NCI-H2107 treated with DMSO at 0.1 percent for 48 hours (cell line): ENCODE measurements at regions not wholly inside any gene's neighbourhood (a gene's known extent, or its start where the extent isn't known, plus 50 kb on each side); places are given as distances from the start of the nearest gene placed in this dataset.

Experiments
- DNase-seq: peaks from one replicate; lab custom pipeline; 2025; ENCODE audit not compliant: unreplicated experiment; lab: John Stamatoyannopoulos, UW

DNA sequence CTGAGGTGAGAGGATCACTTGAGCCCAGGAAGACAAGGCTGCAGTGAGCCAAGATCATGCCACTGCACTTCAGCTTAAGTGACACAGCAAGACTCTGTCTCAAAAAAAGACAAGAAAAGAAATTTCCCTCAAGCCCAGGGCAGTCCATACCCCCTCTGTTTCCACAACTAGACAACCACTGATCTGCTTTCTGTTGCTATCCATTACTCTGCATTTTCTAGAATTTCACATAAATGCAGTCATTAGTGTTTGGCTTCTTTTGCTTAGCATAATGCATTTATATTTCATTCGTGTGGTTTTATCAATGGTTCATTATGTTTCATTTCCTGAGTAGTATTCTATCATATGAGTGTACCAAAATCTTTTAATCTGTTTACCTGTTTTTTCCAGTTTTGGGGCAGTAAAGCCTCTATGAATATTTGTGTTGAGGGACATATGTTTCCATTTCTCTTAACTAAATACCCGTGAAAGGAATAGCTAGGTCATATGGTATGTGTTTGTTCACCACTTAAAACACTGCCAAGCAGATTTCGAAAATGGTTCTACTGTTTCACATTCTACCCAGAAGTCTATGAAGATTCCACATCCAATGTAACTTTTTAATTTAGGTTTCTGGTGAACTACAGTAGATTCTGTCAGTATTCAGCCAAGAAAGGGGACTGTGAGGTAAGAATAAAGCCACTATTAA is 271.8 kb downstream of the ZNF608 start:
- DNase-seq = no peak

DNA sequence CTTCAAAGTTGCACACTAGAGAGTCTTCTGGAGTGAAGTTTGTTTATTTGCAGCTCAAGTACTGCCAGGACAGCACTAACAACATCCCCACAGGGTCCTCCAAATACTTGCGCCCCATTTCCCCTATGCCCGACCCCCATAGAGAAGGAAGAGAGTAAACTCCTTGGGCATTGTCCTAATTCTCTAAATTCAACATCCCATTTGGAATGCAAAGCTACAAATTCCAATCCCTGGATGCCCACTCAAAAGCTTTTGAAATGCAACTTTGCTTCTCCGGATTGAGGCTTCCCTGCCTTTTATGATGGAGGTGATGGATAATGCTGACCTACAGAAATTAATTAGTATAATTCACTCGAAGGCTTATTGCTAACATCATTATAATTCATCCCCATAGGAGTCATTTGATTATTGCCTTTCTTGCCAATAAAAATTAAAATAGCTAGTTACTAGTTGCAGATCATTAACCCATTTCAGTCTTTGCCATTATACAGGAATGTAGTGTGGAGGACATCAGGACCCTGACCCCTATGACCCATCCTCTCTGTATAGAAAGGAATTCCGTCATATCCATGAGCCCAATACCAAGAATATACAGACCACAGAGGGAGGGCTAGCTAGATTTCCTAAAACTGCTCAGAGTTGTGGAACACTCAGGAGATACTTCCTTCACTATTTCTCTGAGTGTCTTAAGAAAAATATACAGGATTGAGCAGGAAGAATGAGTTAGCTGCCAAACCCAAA is 277.6 kb downstream of the ZNF608 start:
- no peak for DNase-seq

DNA sequence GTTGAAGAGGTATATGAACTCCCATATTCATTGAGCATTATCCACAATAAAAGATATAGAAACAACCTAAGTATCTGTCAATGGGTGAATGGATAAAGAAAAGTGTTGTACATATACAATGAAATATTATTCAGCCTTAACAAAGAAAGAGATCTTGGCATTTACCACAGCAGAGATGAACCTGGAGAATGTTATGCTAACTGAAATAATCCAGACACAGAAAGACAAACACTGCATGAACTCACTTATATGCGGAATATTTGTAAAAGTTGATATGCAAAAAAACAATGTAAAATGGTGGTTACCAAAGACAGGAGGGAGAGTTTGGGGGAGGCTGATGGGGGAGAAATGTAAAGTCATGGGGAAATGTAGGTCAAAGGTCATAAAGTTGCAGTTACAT is 278.7 kb downstream of the ZNF608 start:
- DNase-seq = no peak

DNA sequence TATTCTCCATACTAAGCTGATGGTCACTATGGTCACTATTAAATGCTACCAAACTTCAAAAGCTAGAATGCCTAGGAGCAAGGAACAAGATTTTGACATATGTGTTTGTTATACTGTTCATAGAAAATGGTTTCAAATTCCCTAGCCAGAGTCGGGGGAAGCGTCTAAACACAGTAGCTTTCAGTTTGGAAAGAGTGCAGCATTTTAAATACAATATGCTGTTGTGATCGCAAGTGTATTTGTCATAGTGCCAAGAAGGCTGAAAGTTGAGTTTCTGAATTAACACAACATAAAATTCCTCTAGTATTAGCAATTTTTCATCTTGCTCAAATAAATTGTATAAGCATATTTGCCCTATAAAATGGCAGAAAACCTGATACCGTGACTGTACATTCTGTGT is 280.4 kb downstream of the ZNF608 start:
- no peak for DNase-seq

DNA sequence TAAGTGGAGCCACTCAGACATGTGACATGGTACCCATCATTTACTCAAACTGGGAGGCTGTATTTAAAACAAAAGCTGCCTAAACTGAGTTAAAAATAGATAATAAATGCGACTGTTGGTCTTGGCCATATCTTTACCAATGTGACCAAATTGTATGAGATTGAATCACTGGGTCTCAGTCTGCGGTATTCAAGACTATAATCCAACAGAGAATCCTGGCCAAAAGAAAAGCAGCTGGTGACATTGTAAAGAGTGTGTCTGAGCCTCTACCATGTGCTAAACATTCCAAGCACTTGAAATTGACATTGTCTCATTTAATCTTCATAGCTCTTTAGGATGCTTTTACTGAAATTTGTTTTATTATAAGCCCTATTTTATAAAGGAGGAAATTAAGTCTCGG is 282.6 kb downstream of the ZNF608 start:
- no peak for DNase-seq

DNA sequence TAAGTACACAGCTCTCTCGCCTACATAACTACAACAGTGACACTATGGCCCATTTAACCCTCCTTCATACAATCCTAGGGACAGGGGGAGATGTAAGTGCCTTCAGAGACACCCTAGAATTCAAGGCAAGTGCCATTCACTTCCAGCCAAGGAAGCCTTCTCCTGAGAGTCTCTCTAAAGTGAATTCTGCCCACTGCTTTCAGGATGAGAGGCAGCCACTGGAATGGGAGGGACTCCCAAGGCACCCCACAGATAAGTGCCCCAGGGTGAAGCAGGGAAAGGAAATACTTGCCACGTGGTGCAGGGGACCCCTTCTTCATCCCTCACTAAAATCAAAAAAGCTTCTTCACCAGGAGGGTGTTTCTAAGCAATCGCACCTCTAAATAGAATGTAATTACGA is 283.7 kb downstream of the ZNF608 start:
- DNase-seq = no peak

DNA sequence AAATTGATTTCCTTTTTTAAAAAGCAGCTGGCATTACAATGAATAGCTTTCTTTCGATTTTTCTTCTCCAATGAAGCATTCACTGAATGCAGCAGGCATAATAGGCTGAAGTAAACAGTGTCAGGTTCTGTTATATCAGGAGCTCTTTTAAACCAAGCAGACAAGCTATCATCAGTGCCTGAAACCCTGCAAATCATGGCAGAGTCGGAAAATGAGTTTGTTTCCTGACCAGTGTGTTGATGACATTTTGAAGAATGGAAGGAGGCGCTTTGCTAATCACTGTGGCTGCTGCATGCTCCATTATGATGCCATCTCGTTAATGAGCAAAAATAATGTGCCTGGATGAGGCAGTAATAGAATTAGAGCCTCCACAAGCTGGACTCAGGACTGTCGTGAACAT is 284.5 kb downstream of the ZNF608 start:
- peak; percentile 96 for DNase-seq

DNA sequence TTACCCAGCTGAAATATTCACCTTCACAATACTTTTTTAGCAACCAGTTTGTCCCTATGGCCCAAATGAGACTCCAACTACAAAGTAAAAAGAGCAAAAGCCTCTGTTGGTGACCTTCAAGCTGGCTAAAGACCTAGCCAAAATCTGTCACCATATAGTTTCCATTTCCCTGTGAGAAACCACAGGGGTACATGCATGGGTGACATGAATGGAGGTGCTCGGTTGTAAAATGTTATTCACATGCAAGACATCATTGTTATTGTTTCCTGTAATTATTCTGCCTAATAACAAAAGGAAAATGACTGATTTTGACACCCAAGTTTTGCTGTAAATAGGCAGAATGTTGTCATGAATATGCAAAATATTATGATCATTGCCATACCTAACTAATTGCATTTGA is 285.3 kb downstream of the ZNF608 start:
- DNase-seq = no peak

DNA sequence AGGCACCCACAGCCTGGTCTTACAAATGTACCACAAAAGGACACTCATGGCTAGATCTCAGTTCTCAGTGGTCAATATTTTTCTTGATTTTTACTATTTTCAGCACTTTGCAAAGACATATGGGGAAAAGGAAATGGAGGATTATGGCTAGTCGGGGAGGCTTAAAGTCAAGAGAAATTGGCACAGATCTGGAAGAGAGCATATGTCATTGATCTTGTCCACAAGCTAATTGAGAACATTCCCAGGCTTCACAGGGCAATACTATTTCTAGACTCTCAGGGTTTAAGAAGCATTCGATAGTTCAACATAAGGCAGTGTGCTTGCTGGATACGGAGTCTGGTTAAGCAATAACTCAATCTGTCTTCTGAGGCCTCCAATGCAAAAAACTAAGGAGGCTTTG is 285.8 kb downstream of the ZNF608 start:
- no peak for DNase-seq

DNA sequence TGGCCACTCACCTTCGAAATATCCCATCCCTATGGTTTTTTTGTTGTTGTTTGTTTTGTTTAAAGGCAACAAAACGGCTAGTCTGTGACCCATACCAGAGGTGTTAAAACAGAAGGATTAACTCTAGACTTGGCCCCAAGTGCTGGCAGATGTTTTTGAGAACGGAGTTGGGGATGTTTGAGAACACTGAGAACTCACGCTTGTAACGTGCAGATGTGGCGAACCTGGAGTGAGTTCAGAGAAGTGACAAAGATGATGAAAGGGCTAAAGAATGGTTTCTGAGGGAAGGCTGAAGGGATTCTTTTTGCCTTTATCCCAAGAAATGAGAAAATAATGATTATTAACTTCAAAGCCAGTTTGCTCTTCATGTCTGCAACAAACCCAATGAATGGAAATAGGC is 286.5 kb downstream of the ZNF608 start:
- no peak for DNase-seq

DNA sequence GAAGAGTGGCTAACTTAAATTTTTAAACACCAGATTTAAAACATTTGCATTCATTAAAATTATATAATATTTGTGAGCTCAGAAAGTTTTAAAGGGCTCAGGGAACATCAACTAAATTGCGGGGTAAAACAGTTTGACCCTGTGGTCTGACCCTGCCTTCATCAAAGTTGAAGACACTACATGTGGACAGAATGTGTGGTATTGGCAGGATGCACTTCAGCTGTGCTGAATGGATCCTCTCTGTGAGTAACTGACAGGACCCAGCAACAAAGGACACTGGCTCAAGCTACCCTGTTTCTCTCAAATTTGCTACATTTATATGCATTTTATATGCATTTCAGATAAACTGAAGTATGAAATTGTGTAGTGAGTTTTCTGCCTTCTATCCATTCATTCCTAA is 288.5 kb downstream of the ZNF608 start:
- DNase-seq = no peak

DNA sequence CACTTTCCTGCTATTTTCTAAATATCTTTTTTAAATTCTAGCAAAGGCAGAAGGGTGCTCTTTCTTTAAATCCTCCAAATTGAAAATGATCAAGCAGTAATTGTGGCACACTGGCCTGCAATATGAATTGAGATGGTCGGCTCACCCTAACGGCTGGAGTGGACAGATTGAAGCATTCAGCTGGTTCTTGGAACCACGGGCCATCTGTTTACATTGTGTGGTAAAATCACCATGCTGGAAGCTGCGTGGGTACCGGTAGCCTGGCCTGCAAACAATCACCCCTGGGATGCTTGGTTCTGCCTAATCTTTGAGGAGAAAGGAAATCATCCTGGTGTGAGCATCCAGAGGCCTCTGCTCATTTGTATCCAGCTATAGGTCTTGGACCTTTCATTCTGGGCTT is 289.3 kb downstream of the ZNF608 start:
- no peak for DNase-seq

DNA sequence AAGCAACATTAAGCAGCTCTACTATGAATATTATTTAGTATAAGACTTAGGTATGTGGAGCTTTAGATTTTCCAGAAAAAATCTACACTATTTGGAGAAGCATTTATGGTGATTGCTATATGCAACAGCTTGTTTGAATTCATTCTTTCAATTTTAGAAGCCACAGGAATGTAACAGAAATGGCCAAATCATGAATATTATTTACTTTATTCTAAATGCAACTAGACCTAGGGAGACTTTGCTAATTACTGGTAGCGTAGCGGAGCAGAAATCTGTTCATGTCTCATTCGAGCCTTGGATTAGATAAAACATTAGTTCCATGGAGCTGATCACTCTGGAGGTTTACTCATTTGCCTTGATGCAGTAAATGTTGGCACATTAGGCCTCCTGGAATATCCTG is 290.2 kb downstream of the ZNF608 start:
- no peak for DNase-seq

DNA sequence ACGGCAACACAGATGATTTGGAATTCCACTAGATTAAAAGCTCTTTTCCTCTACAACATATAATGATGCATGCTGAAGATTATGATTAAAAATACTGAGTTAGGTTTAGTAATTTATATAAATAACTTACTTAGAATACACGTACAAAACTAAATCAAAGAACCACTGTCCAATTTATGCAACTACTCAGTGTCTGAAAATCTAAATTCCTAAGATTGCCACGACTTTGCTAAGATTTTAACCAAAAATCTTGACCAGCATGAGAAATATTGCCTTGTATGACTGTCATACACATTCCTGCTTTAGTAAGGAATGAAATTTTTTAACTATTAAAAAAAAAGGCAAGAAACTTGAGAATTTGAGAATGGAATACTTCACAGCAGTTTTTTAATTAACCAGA is 292.4 kb downstream of the ZNF608 start:
- DNase-seq = no peak

DNA sequence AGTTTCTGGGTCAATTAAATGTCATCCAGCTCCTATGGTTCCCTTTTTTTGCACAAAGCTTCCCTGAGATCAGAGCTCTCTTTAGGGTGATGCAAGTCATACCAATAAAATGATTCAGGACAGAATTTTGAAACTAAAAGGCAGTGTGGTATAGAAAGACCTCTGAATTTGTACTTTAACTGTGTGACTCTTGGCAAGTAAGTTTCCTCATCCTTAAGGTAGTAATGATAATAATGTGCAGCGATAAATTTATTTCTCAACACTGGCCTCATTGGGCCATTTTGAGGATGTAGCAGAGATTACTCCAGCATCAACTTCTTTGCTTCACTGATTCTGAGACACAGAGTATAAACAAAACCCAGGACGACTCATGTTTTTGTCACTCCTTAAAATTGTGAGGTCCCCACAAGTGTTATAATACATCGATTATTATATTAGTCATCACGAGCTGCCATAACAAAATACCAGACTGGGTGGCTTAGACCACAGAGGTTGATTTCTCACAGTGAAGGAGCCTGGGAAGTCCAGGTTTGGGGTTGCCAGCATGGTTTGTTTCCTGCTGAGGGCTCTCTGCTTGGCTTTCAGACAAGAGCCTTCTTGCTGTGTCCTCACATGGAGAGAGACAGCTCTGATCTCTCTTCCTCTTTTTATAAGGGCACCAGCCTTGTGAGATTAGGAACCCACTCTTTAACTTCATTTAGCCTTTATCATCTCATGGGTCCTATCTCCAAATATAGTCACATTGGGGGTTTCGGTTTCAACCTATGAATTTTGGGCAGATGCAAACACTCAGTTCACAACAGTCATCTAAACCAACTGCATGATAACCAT is 293.0 kb downstream of the ZNF608 start:
- no peak for DNase-seq

DNA sequence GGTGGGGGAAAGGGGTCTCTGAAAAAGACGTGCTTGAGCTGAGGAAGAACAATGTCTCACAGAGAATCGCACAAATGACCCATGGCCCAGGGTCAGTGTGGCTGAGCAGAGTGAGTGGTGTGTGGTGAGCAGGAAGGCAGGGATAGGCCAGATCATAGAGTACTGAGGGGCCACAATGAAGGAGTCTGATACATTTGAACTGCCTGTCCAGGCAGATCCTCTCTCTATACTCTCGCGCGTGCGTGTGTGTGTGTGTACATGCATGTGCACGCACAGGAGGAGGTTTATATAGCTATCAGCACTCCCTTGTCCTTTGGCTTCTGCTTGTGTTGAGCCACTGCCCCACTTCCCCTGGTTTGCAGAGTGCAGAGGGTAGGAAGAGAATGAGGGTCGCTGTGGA is 294.0 kb downstream of the ZNF608 start:
- no peak for DNase-seq

DNA sequence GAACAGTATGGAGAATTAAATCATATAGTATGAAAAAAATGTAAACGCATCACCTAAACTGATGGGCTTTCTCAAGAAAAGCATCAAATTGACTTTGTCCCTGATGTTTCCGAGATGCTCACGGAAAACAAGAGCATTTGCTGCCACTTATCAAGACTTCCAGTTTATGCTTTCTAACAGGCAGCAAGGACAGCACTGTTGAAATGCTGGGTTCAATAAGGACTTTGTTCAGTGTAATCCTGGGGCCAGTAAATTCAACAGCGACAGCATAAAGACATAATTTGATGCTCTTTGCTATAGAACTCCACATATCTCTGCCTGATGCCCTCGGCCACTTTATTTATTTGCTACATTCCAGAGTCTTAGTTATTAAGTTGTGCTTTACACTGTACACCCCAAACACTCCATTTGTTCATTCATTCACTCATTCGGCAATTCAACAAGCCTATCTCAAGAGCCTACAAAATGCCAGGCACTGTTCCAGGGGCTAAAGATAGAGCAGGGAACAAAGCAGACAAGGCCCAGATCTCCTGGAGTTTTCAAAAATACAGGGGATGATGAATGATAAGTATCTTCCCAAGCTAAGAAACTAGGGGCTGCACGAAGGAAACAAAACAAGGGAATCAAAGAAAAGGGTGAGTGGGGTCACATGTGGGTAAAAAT is 294.6 kb downstream of the ZNF608 start:
- no peak for DNase-seq

DNA sequence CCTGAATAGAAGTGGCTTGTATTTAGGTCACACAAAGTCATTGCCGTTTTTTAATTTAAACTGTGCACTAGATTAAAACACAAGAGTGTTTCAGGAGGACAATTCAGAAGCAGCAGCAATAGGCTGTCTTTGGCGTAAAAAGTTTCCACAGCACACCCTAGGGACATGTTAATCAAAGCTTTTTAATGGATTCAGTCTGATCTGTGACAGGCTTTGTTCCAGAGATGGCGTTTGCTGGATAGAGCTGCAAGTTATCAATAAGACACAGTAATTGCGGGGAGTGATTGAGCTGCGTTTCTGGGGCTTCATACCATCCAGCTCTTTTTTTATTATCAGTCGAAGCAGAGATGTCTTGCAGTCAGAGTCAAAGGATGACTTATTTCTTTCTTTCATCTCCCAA is 300.3 kb downstream of the ZNF608 start:
- no peak for DNase-seq

DNA sequence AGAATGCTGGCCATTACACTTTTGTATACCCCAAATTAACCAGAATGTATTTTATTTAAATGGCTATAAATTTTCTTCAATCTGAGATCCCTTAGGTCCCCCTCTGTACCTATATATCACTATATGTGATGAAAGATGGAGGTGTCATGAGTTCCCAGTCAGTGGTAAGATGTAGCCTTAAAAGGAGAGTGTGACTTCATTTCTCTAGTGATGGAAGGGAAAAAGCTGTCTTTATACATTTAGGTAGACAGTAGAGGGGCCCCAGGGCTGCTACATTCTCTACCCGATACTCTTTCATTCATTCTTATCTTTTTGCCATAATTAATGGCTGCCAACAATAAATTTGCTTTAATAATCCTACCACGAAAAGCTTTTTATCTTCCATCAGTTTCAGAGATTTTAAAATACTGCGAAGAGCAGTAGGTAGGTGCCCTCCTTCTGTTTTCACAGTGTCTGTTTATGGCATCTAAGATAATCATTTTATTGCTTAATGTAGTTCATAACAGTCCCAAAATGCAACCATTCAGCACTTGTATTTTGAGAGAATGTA is 301.3 kb downstream of the ZNF608 start:
- no peak for DNase-seq

DNA sequence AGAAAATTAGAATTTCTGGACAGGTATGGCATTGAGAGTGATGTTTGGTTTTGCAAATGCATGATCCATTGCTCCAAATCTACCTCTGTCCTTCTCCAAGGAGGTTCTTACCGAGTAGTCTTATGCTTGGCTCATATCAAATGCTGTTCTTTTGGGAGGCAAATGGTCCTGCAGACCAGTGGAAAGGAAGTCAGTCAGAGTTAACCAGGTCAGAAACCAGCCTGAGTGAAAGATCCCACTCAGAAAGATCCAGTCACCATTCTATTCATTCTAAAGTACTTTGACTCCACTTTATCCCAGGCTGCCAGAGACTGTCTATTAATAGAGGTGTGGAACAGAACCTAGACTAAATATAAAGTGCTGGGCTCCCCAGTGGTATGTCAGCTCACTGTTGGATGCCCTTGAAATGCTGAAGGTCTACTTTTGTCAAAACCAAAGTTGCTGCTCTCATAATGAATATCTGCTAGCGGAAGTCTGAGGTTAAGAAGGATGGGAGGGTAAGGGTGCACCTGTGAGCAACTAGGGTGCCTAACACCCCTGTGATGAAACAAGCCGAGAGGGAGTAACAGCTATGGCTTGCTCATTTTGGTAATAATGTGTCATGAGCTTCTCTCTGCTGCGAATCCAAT is 302.2 kb downstream of the ZNF608 start:
- no peak for DNase-seq

DNA sequence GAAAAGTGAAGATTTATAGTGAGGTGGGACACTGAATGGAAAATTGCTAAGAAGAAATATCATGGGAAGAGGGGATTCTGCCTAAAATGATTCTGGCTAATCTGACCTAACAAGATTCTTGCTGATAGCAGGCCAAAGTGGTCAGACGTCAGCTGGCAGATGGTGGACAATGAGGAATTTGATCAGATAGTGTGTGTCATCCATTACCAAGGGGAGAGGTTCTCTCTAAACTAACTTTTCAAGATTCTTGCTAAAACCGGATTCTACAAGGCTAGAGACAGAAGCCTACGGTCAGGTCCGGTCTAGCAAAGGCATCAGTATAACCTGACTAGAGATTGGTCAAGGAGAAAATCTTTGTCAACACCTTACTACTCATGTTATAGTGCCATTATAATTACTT is 306.0 kb downstream of the ZNF608 start:
- DNase-seq = no peak
